ENCODE measurements at regions not wholly inside any gene's neighbourhood (a gene's known extent, or its start where the extent isn't known, plus 50 kb on each side); places are given as distances from the start of the nearest gene placed in this dataset.
A peak's percentile ranks its signal among the peaks of the same experiment; 100 is the strongest.

DNA sequence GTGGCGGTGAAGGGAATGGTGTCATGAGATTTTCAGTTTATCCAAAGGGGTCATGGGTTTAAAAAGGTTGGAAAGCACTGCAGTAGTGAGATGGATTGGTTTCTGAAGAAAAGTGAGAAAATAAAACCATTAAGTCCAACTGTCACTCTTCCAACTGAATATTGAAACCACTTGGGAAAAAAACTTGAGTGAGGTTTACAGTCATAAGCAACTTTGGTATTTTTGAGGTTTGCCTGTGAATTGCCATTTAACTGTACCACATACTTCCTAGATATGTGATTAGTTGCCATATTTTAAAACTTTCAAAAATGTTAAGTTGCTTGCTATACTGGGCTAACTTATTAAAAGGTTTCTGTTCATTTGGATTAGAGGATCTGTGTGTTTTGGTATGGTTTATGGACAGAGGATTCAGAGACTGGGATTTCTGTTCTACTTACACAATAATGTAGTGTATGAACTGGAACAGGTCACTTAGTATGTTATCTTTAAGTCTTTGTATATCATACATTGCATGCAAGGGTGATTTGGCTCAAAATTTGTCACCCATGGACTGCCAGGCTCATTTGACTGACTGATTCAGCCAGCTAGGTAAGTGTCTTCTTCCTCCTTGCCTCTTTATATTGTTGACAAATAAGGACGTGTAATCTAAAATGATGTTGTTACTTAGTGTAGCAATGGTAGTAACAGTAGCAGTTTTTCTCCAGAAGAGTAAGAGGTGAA, 201.4 kb upstream of the EOMES start:
- DNase-seq (no peak), ATAC-seq (ENCODE audit: poor library complexity) (no peak)
- intact Hi-C loops (cut with DNase I) = no loop called here

DNA sequence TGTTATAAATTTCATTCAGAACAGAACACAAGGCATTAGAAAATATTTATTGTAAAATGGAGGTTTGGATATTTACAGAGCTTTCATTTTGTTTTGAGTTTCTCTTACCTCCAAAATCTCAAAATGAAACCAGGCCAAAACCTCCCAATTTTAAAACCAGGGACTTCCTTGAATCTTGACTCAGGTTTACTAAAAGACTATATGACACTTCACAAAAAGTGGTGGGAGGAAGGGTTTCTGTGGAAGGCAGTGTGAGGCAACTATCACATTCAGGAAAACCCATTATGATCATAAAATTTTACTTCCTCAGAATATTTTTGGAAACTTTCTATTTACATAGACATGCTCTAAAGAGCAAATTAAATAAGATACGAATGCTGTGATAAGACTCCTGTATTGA, 205.8 kb upstream of the EOMES start:
- intact Hi-C loops (cut with DNase I) = no loop called here
- DNase-seq (no peak), ATAC-seq (ENCODE audit: poor library complexity) (no peak)

DNA sequence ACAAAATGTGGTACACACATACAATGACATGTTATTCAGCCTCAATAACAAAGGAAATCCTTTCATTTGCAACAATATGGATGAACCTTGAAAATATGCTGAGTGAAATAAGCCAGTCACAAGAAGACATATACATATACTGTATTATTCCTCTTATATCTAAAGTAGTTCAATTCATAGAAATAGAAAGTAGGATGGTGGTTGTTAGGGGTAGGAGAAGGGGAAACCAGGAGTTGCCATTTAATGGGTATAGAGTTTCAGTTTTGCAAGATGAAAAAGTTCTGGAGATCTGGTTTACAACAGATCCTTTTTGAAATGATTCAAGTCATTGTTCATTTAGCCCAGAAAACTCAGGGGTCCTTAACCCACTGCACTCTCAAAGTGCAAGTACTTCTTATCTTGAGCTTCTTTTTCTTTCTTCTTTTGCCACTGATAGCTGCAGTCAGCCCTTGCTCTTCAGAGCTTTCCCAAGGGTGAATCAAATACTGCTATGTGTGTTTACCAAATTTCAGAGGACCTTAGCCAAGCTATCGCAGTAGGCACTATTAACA, 208.0 kb upstream of the EOMES start:
- no peak for ATAC-seq (ENCODE audit: poor library complexity)
- intact Hi-C loops (cut with DNase I) = no loop called here

DNA sequence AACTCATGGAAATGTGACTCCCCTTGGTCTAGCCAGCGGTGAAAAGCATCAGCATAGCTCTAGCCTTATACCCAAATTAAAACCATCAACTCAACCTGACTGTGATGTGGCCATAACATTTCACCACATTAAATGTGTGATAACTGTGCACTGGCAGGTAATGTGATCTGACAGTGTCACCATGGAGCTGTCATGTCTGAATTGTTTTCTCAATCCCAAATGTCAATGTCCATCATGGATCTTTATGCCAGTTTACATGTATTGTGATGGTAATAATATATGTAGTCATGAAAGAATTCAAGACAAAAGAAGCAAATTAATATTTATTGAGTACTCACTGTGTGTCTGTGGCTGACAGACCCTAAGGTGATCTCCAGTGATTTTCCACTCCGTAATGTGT, 213.4 kb upstream of the EOMES start:
- intact Hi-C loops (cut with DNase I) = no loop called here
- no peak for ATAC-seq (ENCODE audit: poor library complexity)
- no peak for DNase-seq

More for the DNA sequence above, 208.0 kb upstream of the EOMES start:
- DNase-seq = no peak

GRCh38 chr3:27939521-27939920, 217.4 kb upstream of the EOMES start:
- ATAC-seq (ENCODE audit: poor library complexity) = no peak
- intact Hi-C loops (cut with DNase I) = no loop called here

GRCh38 chr3:27939940-27940339, 217.8 kb upstream of the EOMES start:
- intact Hi-C loops (cut with DNase I) = no loop called here
- ATAC-seq (ENCODE audit: poor library complexity) (no peak), DNase-seq (no peak)

More at GRCh38 chr3:27939521-27939920, 217.4 kb upstream of the EOMES start:
- no peak for DNase-seq

- intact Hi-C loops (cut with DNase I) = no loop called here
- DNase-seq (no peak), ATAC-seq (ENCODE audit: poor library complexity) (no peak)
These were observed 221.0 kb upstream of the EOMES start for GRCh38 chr3:27943106-27943505.

DNA sequence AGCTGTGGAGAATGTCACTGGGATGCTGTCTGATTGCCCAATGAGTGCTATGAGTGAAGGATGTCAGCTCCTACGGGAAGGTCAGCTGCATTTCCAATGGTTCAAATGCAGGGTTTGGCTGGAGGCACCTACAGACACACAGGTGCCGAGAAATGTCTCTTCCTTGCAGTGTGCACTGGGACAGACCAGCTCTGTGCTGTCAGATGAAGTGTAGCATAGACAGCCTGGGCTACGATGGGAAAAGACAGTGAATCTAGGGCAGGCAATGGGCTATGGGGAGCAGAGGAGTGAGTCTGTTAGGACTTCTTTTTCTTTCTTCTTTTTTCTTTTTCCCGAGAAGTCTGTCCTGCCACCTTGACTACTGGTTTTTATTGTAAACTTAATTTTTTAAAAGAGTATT, 223.1 kb upstream of the EOMES start:
- DNase-seq (no peak), ATAC-seq (ENCODE audit: poor library complexity) (no peak)
- intact Hi-C loops (cut with DNase I) = no loop called here

DNA sequence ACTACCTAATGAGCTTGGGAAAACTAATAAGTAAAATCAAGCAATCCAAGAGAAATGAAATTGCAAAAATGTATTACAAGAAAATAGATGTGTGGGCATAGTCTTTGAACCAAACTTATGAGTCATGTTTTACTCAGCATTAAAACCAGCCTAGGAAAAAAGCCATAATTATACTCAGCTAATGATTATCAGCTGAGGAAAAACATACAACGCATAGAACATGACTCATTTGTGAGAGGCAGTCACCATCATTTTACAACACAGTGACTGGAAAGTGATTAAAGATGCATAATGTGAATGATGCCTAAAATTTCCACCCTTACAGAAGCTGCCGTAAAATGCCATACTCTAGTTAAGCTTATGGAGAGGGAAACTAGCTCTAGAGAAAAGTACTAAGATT, 238.0 kb upstream of the EOMES start:
- intact Hi-C loops (cut with DNase I) = no loop called here
- DNase-seq (no peak), ATAC-seq (ENCODE audit: poor library complexity) (no peak)

GRCh38 chr3:27963519-27963918, 241.4 kb upstream of the EOMES start:
- DNase-seq (no peak), ATAC-seq (ENCODE audit: poor library complexity) (no peak)
- intact Hi-C loops (cut with DNase I) = no loop called here

- ATAC-seq (ENCODE audit: poor library complexity) (no peak), DNase-seq (no peak)
- intact Hi-C loops (cut with DNase I) = no loop called here
These were observed 249.5 kb upstream of the EOMES start for GRCh38 chr3:27971600-27971999.

DNA sequence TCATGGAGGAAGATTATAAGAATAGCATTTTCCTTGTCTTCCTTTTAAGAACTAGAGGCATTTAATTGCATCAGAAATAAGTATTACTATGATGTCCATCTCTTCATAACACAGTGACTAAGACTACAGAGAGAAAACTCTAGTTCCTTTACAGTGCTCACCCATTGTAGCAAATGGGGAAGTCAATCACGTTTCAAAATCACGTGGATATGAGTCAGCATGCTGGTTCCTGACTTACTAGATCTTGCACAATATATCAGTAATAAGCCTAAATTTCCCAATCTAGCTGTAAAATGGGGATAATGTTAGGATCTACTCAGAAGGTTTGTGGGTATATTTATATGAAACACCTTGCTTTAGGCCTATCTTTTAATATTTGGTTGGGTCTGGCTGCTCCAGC, 254.8 kb upstream of the EOMES start:
- intact Hi-C loops (cut with DNase I) = no loop called here
- ATAC-seq (ENCODE audit: poor library complexity) (no peak), DNase-seq (no peak)

- intact Hi-C loops (cut with DNase I) = no loop called here
- DNase-seq (no peak), ATAC-seq (ENCODE audit: poor library complexity) (no peak)
These were observed 256.3 kb upstream of the EOMES start for GRCh38 chr3:27978440-27978839.

- intact Hi-C loops (cut with DNase I) = no loop called here
These were observed 255.9 kb upstream of the CMC1 start for GRCh38 chr3:27985369-27986035.

GRCh38 chr3:27986234-27986879, 255.1 kb upstream of the CMC1 start:
- intact Hi-C loops (cut with DNase I) = no loop called here
- ATAC-seq (ENCODE audit: poor library complexity) = no peak
- DNase-seq = no peak

More at GRCh38 chr3:27985369-27986035, 255.9 kb upstream of the CMC1 start:
- DNase-seq (no peak), ATAC-seq (ENCODE audit: poor library complexity) (no peak)

- no peak for ATAC-seq (ENCODE audit: poor library complexity)
- no peak for DNase-seq
- intact Hi-C loops (cut with DNase I) = no loop called here
These were observed 251.1 kb upstream of the CMC1 start for GRCh38 chr3:27990324-27990723.

DNA sequence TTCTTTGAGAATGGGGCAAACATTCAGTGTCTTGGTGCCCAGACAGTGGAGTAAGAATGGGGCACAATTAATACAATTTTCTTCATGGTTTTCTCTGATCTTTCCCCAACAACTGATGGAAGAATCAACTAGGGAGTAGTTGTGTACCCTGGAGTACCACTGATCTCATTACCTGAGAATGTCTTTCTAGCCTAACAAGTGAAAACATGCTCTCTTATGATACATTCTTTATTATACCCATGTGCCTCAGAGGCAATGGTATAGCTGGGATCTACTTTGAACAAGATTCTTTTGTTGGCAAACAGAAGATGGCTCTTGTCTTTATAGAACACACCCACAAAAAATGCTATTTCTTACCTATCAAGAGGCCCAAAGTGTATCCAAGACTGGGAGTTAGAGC, 250.6 kb upstream of the CMC1 start:
- intact Hi-C loops (cut with DNase I) = no loop called here
- ATAC-seq (ENCODE audit: poor library complexity) (no peak), DNase-seq (no peak)

DNA sequence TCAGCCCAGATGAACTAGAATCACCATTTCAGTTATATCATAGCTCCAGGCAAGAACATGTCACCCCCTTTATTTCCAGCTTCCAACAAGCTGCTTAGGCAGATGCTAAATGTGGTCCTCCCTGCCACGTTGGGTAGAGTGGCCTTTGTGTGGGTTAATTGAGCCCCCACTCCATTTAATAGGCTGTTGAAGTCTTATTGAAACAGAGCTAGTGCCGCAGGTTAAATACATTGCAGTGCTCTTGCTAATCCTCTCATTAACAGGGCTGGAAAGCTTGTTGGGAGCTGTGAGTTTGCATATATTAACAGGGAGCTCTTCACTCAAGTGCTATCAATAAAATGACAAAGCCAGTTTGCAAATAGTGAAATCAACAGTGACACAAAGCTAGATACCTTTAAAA, 248.4 kb upstream of the CMC1 start:
- ATAC-seq (ENCODE audit: poor library complexity) (no peak), DNase-seq (no peak)
- intact Hi-C loops (cut with DNase I) = no loop called here

- intact Hi-C loops (cut with DNase I) = no loop called here
- DNase-seq (no peak), ATAC-seq (ENCODE audit: poor library complexity) (no peak)
These were observed 240.8 kb upstream of the CMC1 start for GRCh38 chr3:28000608-28001007.

DNA sequence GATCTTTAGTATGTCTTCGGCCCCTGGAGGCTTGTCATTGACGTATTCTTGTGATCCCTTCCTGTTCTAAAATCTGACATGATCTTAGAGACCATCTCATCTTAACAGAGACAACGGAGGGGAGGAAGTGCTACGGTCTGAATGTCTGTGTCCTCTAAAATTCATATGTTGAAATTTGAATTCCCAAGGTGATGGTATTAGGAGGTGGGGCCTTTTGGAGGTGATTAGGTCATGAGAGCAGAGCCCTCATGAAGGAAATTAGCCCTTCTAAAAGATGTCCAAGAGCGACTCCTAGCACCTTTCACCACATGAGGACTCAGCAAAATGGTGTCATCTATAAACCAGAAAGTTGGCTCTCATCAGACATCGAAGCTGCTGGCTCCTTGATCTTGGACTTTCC, 233.2 kb upstream of the CMC1 start:
- intact Hi-C loops (cut with DNase I) = no loop called here
- peak; percentile 53 for ATAC-seq (ENCODE audit: poor library complexity)
- no peak for DNase-seq
